WTC11 (cell line): ENCODE measurements at regions not wholly inside any gene's neighbourhood (a gene's known extent, or its start where the extent isn't known, plus 50 kb on each side); places are given as distances from the start of the nearest gene placed in this dataset.

Experiments used
- ATAC-seq: fragments of 200-7000 bp; cut with Tn5 transposase; 2 replicates; pipeline ENCODE4 v1.10.0; 2021; ENCODE audit warnings: mild to moderate bottlenecking, moderate library complexity
- CTCF ChIA-PET: fragments of 300-600 bp; sonication (Branson Sonifier 250); formaldehyde crosslinking; loops from one replicate; lab custom pipeline; 2021; ENCODE audit warnings: antibody characterized with exemption; lab: Charles Lee
- POLR2A ChIA-PET: fragments of 350-600 bp; sonication (Branson Sonifier 250); formaldehyde crosslinking; loops from one replicate; lab custom pipeline; 2021; ENCODE audit warnings: antibody characterized with exemption; lab: Charles Lee
- DNase-seq: peaks from one replicate; pipeline ENCODE4 v3.0.0; 2021; ENCODE audit warnings: low spot score
- H3K27ac Mint-ChIP-seq: 2 replicates; pipeline ENCODE4 v1.8.0; 2021; ENCODE audit warnings: mixed read lengths
- H3K27me3 Mint-ChIP-seq: 2 replicates; pipeline ENCODE4 v1.8.0; 2021; ENCODE audit warnings: low read depth, mild to moderate bottlenecking, moderate library complexity, mixed read lengths
- H3K36me3 Mint-ChIP-seq: 2 replicates; pipeline ENCODE4 v1.8.0; 2021; ENCODE audit warnings: mixed read lengths
- H3K4me1 Mint-ChIP-seq: 2 replicates; pipeline ENCODE4 v1.8.0; 2022; ENCODE audit warnings: mixed read lengths
- H3K4me3 Mint-ChIP-seq: 2 replicates; pipeline ENCODE4 v1.8.0; 2021; ENCODE audit warnings: mild to moderate bottlenecking, moderate library complexity, mixed read lengths
- H3K9me3 Mint-ChIP-seq: 2 replicates; pipeline ENCODE4 v1.8.0; 2021; ENCODE audit warnings: mixed read lengths
- ATF1 ChIP-seq: sonication (generic); formaldehyde crosslinking; IDR thresholded peaks from 2 replicates; pipeline ENCODE4 v1.8.1; 2023; ENCODE audit warnings: mild to moderate bottlenecking, moderate library complexity, missing genetic modification reagents
- EMX1 ChIP-seq: fragments of 250-450 bp; sonication (Bioruptor Pico); IDR thresholded peaks from 2 replicates; pipeline ENCODE4 v1.8.0; 2021; ENCODE audit warnings: mild to moderate bottlenecking
- ETV6 ChIP-seq: sonication (generic); formaldehyde crosslinking; IDR thresholded peaks from 2 replicates; pipeline ENCODE4 v1.8.1; 2022; ENCODE audit warnings: mild to moderate bottlenecking, missing genetic modification reagents
- GABPB1 ChIP-seq: sonication (generic); formaldehyde crosslinking; IDR thresholded peaks from 2 replicates; pipeline ENCODE4 v1.8.1; 2023; ENCODE audit warnings: mild to moderate bottlenecking, missing genetic modification reagents
- HMGA2 ChIP-seq: fragments of 250-450 bp; sonication (Bioruptor Pico); IDR thresholded peaks from 2 replicates; pipeline ENCODE4 v1.4.0; 2021; ENCODE audit warnings: mild to moderate bottlenecking, moderate library complexity
- JUN ChIP-seq: sonication (generic); formaldehyde crosslinking; IDR thresholded peaks from 2 replicates; pipeline ENCODE4 v1.8.0; 2023; ENCODE audit warnings: mild to moderate bottlenecking, missing genetic modification reagents
- MYBL2 ChIP-seq: sonication (generic); formaldehyde crosslinking; IDR thresholded peaks from 2 replicates; pipeline ENCODE4 v1.8.1; 2023; ENCODE audit warnings: mild to moderate bottlenecking, moderate library complexity, missing genetic modification reagents
- NR3C1 ChIP-seq: sonication (generic); formaldehyde crosslinking; conservative IDR thresholded peaks from 2 replicates; pipeline ENCODE4 v1.8.1; 2023; ENCODE audit warnings: low read depth, mild to moderate bottlenecking, missing genetic modification reagents
- SP1 ChIP-seq: sonication (generic); formaldehyde crosslinking; conservative IDR thresholded peaks from 2 replicates; pipeline ENCODE4 v1.8.1; 2022; ENCODE audit warnings: missing genetic modification reagents
- ZNF317 ChIP-seq: sonication (generic); formaldehyde crosslinking; IDR thresholded peaks from 2 replicates; pipeline ENCODE4 v1.8.1; 2023; ENCODE audit warnings: low read depth, mild to moderate bottlenecking, moderate library complexity, missing genetic modification reagents, borderline replicate concordance
- ZNF396 ChIP-seq: fragments of 250-450 bp; sonication (Bioruptor Pico); IDR thresholded peaks from 2 replicates; pipeline ENCODE4 v1.8.0; 2021; ENCODE audit warnings: mild to moderate bottlenecking, moderate library complexity, borderline replicate concordance
- ZNF416 ChIP-seq: fragments of 250-450 bp; sonication (Bioruptor Pico); IDR thresholded peaks from 2 replicates; pipeline ENCODE4 v1.9.0; 2021; ENCODE audit warnings: mild to moderate bottlenecking, inconsistent platforms
- TF ChIP-seq, protein P1 (sequence below): sonication (generic); formaldehyde crosslinking; IDR thresholded peaks from 2 replicates; pipeline ENCODE4 v1.8.1; 2023; ENCODE audit warnings: mild to moderate bottlenecking, missing genetic modification reagents, moderate library complexity
- TF ChIP-seq, protein P2 (sequence below): fragments of 250-450 bp; sonication (Bioruptor Pico); IDR thresholded peaks from 2 replicates; pipeline ENCODE4 v1.9.0; 2021; ENCODE audit warnings: moderate library complexity, mild to moderate bottlenecking, inconsistent platforms, borderline replicate concordance
- TF ChIP-seq, protein P3 (sequence below): sonication (generic); formaldehyde crosslinking; IDR thresholded peaks from 2 replicates; pipeline ENCODE4 v1.8.1; 2023; ENCODE audit warnings: mild to moderate bottlenecking, moderate library complexity, missing genetic modification reagents
- TF ChIP-seq, protein P4 (sequence below): sonication (generic); formaldehyde crosslinking; IDR thresholded peaks from 2 replicates; pipeline ENCODE4 v1.8.0; 2023; ENCODE audit warnings: mild to moderate bottlenecking, missing genetic modification reagents

DNA sequence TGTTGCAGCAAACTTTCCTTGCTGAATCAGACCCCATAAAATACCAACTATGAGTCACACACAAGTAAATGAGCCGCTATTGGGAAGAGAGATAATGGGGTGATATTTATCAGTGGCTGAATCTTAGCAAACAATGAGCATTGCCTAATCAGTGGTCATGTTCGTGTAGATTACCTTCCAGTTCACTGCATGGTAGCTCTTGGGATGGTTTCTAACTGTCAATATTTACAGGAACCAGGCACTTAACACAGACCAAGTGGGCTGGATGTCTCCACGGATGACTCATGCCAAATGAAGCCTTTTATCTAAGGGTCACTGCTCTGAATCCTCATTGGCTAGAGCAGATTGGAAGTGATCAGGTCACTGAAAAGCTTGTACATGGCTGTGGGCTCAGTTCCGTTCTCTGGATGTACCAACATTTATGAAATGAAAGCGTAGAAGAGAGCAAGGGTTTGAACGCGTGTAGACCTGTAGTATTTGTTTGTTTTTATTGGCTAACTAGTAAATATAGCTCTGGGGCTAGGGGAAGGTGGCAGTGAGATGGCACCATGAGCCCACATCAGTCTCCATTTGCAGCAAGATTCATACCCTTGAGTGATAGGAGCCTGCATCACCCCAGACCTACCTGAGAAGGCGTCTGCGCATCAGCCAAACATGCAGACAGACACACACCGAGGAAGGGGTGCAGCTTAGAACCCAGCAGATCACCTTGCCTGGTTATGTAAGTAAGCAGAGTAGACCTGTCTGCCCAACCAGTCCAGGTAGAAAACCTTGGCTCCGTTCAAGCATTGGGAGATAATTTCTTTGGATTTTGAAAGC, 153.3 kb downstream of the TOMM20 start:
- ChIA-PET POLR2A (no interaction called here), CTCF (no interaction called here)
- no peak overlapping the region for H3K4me3 Mint-ChIP-seq
- no peaks in the 10 kb centered on the region for H3K36me3 Mint-ChIP-seq
- H3K27ac Mint-ChIP-seq = no peak overlapping the region
- peaks cover 52% of the 10 kb centered on the region for H3K4me1 Mint-ChIP-seq
- H3K9me3 Mint-ChIP-seq = no peaks in the 10 kb centered on the region
- DNase-seq (no peak), ATAC-seq (no peak)
- peaks cover 2% of the 10 kb centered on the region; the same call in 1 of the 2 replicates for H3K27me3 Mint-ChIP-seq
- peak; percentile 92 for TF ChIP-seq GABPB1 (CRISPR knock-in tag)
- TF ChIP-seq HMGA2 (CRISPR knock-in tag) = no peak
- TF ChIP-seq, all 79 proteins: peak for 1

DNA sequence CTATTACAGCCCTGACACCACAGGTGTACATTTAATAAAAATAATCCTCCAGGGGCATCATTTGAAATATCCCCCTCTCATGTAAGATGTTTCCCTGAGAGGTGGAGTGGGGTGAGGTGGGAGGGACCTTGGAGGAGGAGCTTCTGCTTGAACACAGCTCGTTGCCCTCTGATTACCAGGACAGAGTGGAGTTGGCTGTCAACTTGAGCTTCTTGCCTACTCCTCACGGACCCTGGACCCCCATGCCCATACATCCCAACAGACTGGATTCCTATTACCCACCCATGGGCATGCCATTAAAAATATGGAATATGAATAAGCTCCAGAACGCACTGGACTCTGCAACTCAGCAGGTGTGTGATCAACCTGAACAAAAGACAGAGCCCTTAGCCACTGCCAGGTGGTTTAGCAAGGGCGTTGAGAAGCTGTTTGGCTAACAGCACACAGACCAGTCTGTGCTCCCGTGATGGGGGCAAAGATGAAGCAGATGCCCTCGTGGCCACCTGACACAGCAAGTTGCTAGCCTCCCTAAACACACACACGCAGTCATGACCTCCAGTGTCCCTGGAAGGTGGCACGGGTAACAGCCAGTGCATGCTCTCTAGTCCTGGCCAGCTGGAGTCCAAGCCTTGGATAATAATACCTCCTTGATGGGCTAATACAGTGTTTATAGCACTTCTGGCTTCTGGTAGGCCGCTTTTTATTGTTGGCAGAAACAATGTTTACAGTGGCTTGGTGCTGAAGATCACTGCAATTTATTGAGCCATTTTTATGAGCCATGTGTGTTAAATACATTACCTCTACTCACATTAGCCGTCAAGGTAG, 155.0 kb downstream of the TOMM20 start:
- Mint-ChIP-seq H3K27me3 (peaks cover 12% of the 10 kb centered on the region), H3K9me3 (no peaks in the 10 kb centered on the region), H3K4me1 (peaks cover 52% of the 10 kb centered on the region), H3K27ac (no peak overlapping the region), H3K36me3 (no peaks in the 10 kb centered on the region), H3K4me3 (no peak overlapping the region)
- POLR2A ChIA-PET = no interaction called here
- CTCF ChIA-PET = interaction anchor here (1.0 kb wide), 1 partner anchor 474 kb away, joined by 4 read pairs; no protein-coding TSS in a partner anchor
- TF ChIP-seq EMX1 (CRISPR knock-in tag) (no peak), JUN (CRISPR knock-in tag) (no peak), ZNF317 (CRISPR knock-in tag) (no peak), MYBL2 (CRISPR knock-in tag) (no peak), NR3C1 (no peak)
- TF ChIP-seq, protein P1, sequence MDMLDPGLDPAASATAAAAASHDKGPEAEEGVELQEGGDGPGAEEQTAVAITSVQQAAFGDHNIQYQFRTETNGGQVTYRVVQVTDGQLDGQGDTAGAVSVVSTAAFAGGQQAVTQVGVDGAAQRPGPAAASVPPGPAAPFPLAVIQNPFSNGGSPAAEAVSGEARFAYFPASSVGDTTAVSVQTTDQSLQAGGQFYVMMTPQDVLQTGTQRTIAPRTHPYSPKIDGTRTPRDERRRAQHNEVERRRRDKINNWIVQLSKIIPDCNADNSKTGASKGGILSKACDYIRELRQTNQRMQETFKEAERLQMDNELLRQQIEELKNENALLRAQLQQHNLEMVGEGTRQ (CRISPR knock-in tag) = no peak
- TF ChIP-seq, protein P2, sequence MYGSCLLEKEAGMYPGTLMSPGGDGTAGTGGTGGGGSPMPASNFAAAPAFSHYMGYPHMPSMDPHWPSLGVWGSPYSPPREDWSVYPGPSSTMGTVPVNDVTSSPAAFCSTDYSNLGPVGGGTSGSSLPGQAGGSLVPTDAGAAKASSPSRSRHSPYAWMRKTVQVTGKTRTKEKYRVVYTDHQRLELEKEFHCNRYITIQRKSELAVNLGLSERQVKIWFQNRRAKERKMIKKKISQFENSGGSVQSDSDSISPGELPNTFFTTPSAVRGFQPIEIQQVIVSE (CRISPR knock-in tag) = no peak
- TF ChIP-seq, protein P3, sequence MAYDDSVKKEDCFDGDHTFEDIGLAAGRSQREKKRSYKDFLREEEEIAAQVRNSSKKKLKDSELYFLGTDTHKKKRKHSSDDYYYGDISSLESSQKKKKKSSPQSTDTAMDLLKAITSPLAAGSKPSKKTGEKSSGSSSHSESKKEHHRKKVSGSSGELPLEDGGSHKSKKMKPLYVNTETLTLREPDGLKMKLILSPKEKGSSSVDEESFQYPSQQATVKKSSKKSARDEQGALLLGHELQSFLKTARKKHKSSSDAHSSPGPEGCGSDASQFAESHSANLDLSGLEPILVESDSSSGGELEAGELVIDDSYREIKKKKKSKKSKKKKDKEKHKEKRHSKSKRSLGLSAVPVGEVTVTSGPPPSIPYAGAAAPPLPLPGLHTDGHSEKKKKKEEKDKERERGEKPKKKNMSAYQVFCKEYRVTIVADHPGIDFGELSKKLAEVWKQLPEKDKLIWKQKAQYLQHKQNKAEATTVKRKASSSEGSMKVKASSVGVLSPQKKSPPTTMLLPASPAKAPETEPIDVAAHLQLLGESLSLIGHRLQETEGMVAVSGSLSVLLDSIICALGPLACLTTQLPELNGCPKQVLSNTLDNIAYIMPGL (CRISPR knock-in tag) = no peak
- TF ChIP-seq, protein P4, sequence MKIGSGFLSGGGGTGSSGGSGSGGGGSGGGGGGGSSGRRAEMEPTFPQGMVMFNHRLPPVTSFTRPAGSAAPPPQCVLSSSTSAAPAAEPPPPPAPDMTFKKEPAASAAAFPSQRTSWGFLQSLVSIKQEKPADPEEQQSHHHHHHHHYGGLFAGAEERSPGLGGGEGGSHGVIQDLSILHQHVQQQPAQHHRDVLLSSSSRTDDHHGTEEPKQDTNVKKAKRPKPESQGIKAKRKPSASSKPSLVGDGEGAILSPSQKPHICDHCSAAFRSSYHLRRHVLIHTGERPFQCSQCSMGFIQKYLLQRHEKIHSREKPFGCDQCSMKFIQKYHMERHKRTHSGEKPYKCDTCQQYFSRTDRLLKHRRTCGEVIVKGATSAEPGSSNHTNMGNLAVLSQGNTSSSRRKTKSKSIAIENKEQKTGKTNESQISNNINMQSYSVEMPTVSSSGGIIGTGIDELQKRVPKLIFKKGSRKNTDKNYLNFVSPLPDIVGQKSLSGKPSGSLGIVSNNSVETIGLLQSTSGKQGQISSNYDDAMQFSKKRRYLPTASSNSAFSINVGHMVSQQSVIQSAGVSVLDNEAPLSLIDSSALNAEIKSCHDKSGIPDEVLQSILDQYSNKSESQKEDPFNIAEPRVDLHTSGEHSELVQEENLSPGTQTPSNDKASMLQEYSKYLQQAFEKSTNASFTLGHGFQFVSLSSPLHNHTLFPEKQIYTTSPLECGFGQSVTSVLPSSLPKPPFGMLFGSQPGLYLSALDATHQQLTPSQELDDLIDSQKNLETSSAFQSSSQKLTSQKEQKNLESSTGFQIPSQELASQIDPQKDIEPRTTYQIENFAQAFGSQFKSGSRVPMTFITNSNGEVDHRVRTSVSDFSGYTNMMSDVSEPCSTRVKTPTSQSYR = no peak
- DNase-seq = no peak
- ATAC-seq = no peak

DNA sequence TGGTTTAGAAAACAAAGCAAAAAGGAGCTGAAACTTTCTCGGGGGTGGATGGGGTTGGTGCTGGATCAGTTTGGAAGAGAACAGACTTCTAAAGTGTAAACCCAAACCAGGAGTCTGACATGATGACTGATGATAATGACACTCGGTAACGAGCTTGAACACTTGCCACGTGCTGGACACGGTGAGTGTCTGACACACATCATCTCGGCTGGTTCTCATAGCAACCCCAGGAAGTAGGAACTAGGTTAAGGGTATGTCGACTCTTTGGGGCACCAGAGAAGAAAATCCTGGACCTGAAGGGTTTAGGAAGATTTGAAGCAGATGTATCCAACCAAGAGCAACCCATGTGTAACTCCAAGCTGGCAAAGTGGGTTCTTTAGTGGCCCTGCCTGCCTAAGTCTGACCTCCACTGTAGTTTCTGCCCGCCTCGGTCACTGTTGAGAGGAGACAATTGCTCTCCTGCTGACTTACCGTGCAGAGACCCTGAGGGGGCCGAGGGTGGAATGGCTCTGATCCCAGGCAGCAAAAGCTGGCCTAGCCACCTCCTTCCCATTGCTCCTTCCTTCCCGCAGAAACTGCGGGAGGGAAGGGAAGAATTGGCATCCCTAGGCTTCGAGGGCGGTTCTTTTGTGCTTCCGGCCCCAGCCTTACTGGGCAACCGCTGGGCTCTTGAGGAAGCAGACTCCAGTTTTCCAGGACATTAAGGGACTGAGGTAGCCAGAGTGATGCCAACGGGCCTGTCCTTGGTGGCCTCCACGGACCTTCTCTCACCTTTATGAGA, 156.0 kb downstream of the TOMM20 start:
- CTCF ChIA-PET = interaction anchor here (1.0 kb wide), 1 partner anchor 473 kb away, joined by 4 read pairs; no protein-coding TSS in a partner anchor

More for the DNA sequence above, 156.0 kb downstream of the TOMM20 start:
- H3K27me3 Mint-ChIP-seq = peaks cover 14% of the 10 kb centered on the region
- no peak overlapping the region for H3K4me3 Mint-ChIP-seq
- H3K4me1 Mint-ChIP-seq = peaks cover 45% of the 10 kb centered on the region
- ATAC-seq (no peak; the same call in 1 of the 2 replicates), DNase-seq (no peak)
- TF ChIP-seq SP1 (CRISPR knock-in tag) (no peak; the same call in 1 of the 2 replicates), ZNF396 (no peak), HMGA2 (CRISPR knock-in tag) (no peak), ATF1 (CRISPR knock-in tag) (no peak), ZNF416 (CRISPR knock-in tag) (no peak), ETV6 (CRISPR knock-in tag) (no peak)
- peak overlapping the region; percentile 64 for H3K27ac Mint-ChIP-seq
- POLR2A ChIA-PET = no interaction called here
- no peaks in the 10 kb centered on the region for H3K36me3 Mint-ChIP-seq
- H3K9me3 Mint-ChIP-seq = no peaks in the 10 kb centered on the region
